HEK293 (cell line): ENCODE measurements at regions not wholly inside any gene's neighbourhood (a gene's known extent, or its start where the extent isn't known, plus 50 kb on each side); places are given as distances from the start of the nearest gene placed in this dataset.

ENCODE experiments used
- CTCF ChIA-PET: fragments of 350-600 bp; formaldehyde crosslinking; extraction: SDS; loops from one replicate; lab custom pipeline; 2021; ENCODE audit warnings: antibody characterized with exemption; lab: Yijun Ruan, JAX
- POLR2A ChIA-PET: fragments of 300-600 bp; formaldehyde crosslinking; extraction: SDS; loops from one replicate; lab custom pipeline; 2020; ENCODE audit warnings: antibody characterized with exemption, inconsistent platforms; lab: Yijun Ruan, JAX
- H3K27ac ChIP-seq: fragments of 200-500 bp; sonication (Bioruptor generic); 2 replicates; pipeline ENCODE4 v1.5.1; 2014; ENCODE audit warnings: low read depth, low read length, control low read depth, inconsistent platforms; ENCODE audit errors: extremely low read depth
- H3K36me3 ChIP-seq, 2 experiments: fragments of 200-500 bp in 1 of 2; sonication (Bioruptor generic) in 1 of 2; 1 replicate in 1 of 2; 2 replicates in 1 of 2; pipeline ENCODE4 v1.5.1; 2014 to 2017; ENCODE audit warnings: inconsistent platforms in 2 of 2, low read length in 2 of 2; ENCODE audit not compliant: control insufficient read depth in 2 of 2, insufficient read depth in 1 of 2
- H3K4me1 ChIP-seq: fragments of 200-500 bp; sonication (Bioruptor generic); 2 replicates; pipeline ENCODE4 v1.5.1; 2014; ENCODE audit warnings: mild to moderate bottlenecking, low read length, inconsistent platforms; ENCODE audit not compliant: control insufficient read depth, insufficient read depth
- H3K4me3 ChIP-seq: 2 replicates; pipeline ENCODE4 v1.5.1; 2011; ENCODE audit warnings: low read depth, mild to moderate bottlenecking, control low read depth, low read length, moderate library complexity
- H3K9me3 ChIP-seq: fragments of 200-500 bp; sonication (Bioruptor generic); 2 replicates; pipeline ENCODE4 v1.5.1; 2014; ENCODE audit warnings: low read depth, low read length, inconsistent platforms; ENCODE audit not compliant: control insufficient read depth, insufficient read depth
- GFI1B ChIP-seq: fragments of 450-650 bp; formaldehyde crosslinking; IDR thresholded peaks from 2 replicates; pipeline ENCODE4 v1.5.1; 2016; ENCODE audit warnings: missing biosample characterization, missing genetic modification characterization
- IKZF3 ChIP-seq: fragments of 450-650 bp; IDR thresholded peaks from 2 replicates; pipeline ENCODE4 v1.5.0; 2018; ENCODE audit warnings: missing biosample characterization, mild to moderate bottlenecking, missing genetic modification characterization, moderate library complexity
- SETDB1 ChIP-seq: IDR thresholded peaks from one replicate; pipeline ENCODE4 v1.6.1; 2017; ENCODE audit warnings: mild to moderate bottlenecking, low read length, moderate library complexity, mixed read lengths; ENCODE audit not compliant: insufficient read length
- SP3 ChIP-seq: fragments of 450-650 bp; formaldehyde crosslinking; IDR thresholded peaks from 2 replicates; pipeline ENCODE4 v1.5.1; 2016; ENCODE audit warnings: missing biosample characterization, missing genetic modification characterization
- SP7 ChIP-seq: fragments of 450-650 bp; formaldehyde crosslinking; IDR thresholded peaks from 2 replicates; pipeline ENCODE4 v1.5.1; 2016; ENCODE audit warnings: missing biosample characterization, missing genetic modification characterization
- ZBTB17 ChIP-seq: fragments of 450-650 bp; formaldehyde crosslinking; IDR thresholded peaks from 2 replicates; pipeline ENCODE4 v1.5.1; 2016; ENCODE audit warnings: missing biosample characterization, missing genetic modification characterization
- ZBTB48 ChIP-seq: fragments of 450-650 bp; formaldehyde crosslinking; IDR thresholded peaks from 2 replicates; pipeline ENCODE4 v1.5.1; 2016; ENCODE audit warnings: missing biosample characterization, missing genetic modification characterization
- ZNF112 ChIP-seq: fragments of 450-650 bp; formaldehyde crosslinking; IDR thresholded peaks from 2 replicates; pipeline ENCODE4 v1.5.0; 2017; ENCODE audit warnings: missing biosample characterization, missing genetic modification characterization
- ZNF114 ChIP-seq: fragments of 450-650 bp; formaldehyde crosslinking; IDR thresholded peaks from 2 replicates; pipeline ENCODE4 v1.5.0; 2017; ENCODE audit warnings: missing biosample characterization, missing genetic modification characterization
- ZNF121 ChIP-seq: fragments of 450-650 bp; formaldehyde crosslinking; IDR thresholded peaks from 2 replicates; pipeline ENCODE4 v1.5.1; 2016; ENCODE audit warnings: missing biosample characterization, missing genetic modification characterization
- ZNF138 ChIP-seq: fragments of 450-650 bp; formaldehyde crosslinking; IDR thresholded peaks from 2 replicates; pipeline ENCODE4 v1.5.1; 2016; ENCODE audit warnings: missing biosample characterization, missing genetic modification characterization, borderline replicate concordance
- ZNF155 ChIP-seq: fragments of 450-650 bp; formaldehyde crosslinking; IDR thresholded peaks from 2 replicates; pipeline ENCODE4 v1.5.1; 2016; ENCODE audit warnings: missing biosample characterization, missing genetic modification characterization
- ZNF174 ChIP-seq: fragments of 450-650 bp; formaldehyde crosslinking; IDR thresholded peaks from 2 replicates; pipeline ENCODE4 v1.5.0; 2017; ENCODE audit warnings: missing biosample characterization, mild to moderate bottlenecking, missing genetic modification characterization
- ZNF214 ChIP-seq: fragments of 450-650 bp; formaldehyde crosslinking; IDR thresholded peaks from 2 replicates; pipeline ENCODE4 v1.5.1; 2017; ENCODE audit warnings: missing biosample characterization, mild to moderate bottlenecking, missing genetic modification characterization, borderline replicate concordance
- ZNF24 ChIP-seq: fragments of 450-650 bp; formaldehyde crosslinking; IDR thresholded peaks from 2 replicates; pipeline ENCODE4 v1.5.1; 2016; ENCODE audit warnings: missing biosample characterization, missing genetic modification characterization
- ZNF341 ChIP-seq: fragments of 450-650 bp; formaldehyde crosslinking; IDR thresholded peaks from 2 replicates; pipeline ENCODE4; 2016; ENCODE audit warnings: low read depth, missing biosample characterization, missing genetic modification characterization
- ZNF350 ChIP-seq: fragments of 450-650 bp; formaldehyde crosslinking; IDR thresholded peaks from 2 replicates; pipeline ENCODE4 v1.5.0; 2017; ENCODE audit warnings: missing biosample characterization, mild to moderate bottlenecking, missing genetic modification characterization
- ZNF433 ChIP-seq: fragments of 450-650 bp; formaldehyde crosslinking; IDR thresholded peaks from 2 replicates; pipeline ENCODE4 v1.5.1; 2016; ENCODE audit warnings: missing biosample characterization, missing genetic modification characterization, low read depth
- ZNF571 ChIP-seq: fragments of 450-650 bp; formaldehyde crosslinking; IDR thresholded peaks from 2 replicates; pipeline ENCODE4 v1.5.0; 2017; ENCODE audit warnings: missing biosample characterization, missing genetic modification characterization
- ZNF830 ChIP-seq: fragments of 450-650 bp; IDR thresholded peaks from 2 replicates; pipeline ENCODE4 v1.5.0; 2018; ENCODE audit warnings: missing biosample characterization, missing genetic modification characterization, low read depth, mild to moderate bottlenecking, moderate library complexity
- TF ChIP-seq, protein P1 (sequence below): fragments of 450-650 bp; formaldehyde crosslinking; IDR thresholded peaks from 2 replicates; pipeline ENCODE4 v1.5.1; 2016; ENCODE audit warnings: missing biosample characterization, missing genetic modification characterization
- TF ChIP-seq, protein P2 (sequence below): IDR thresholded peaks from 2 replicates; pipeline ENCODE4 v1.6.1; 2011; ENCODE audit warnings: mild to moderate bottlenecking, low read depth, low read length, borderline replicate concordance
- TF ChIP-seq, protein P3 (sequence below): fragments of 450-650 bp; formaldehyde crosslinking; IDR thresholded peaks from 2 replicates; pipeline ENCODE4 v1.5.1; 2016; ENCODE audit warnings: missing biosample characterization, missing genetic modification characterization
- TF ChIP-seq, protein P4 (sequence below): fragments of 450-650 bp; formaldehyde crosslinking; IDR thresholded peaks from 2 replicates; pipeline ENCODE4 v1.5.1; 2016; ENCODE audit warnings: missing biosample characterization, missing genetic modification characterization
- TF ChIP-seq, protein P5 (sequence below): fragments of 450-650 bp; formaldehyde crosslinking; IDR thresholded peaks from 2 replicates; pipeline ENCODE4 v1.5.1; 2017; ENCODE audit warnings: missing biosample characterization, missing genetic modification characterization

DNA sequence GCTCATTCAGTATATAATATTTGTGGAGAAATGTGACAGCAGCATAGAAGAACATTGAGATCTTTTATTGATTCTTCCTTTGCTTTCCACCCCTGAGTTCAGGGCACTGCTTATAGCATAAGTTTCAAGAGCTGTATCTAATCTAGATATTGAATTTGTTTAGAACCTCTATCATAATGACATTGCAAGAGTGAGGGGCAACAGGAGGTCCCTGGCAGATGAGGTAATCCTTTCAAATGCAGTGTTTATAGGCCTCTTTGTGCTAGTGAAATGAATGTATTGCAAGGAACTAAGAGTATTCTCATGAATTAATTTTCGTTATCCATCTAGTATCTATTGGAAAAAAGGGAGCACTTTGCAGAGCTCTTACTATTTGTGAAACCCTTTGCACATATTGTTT, 167.2 kb upstream of the FERD3L start:
- ChIA-PET POLR2A (no interaction called here), CTCF (interaction anchor here (0.5 kb wide), 1 partner anchor 238 kb away, joined by 4 read pairs; no protein-coding TSS in a partner anchor)
- TF ChIP-seq ZNF350 = no peak
- TF ChIP-seq ZBTB48 (tag by site-specific recombination) = no peak
- TF ChIP-seq SP7 (tag by site-specific recombination) = no peak
- no peak for TF ChIP-seq SP3
- TF ChIP-seq ZNF571 = no peak
- TF ChIP-seq GFI1B (tag by site-specific recombination) = no peak
- TF ChIP-seq, protein P1, sequence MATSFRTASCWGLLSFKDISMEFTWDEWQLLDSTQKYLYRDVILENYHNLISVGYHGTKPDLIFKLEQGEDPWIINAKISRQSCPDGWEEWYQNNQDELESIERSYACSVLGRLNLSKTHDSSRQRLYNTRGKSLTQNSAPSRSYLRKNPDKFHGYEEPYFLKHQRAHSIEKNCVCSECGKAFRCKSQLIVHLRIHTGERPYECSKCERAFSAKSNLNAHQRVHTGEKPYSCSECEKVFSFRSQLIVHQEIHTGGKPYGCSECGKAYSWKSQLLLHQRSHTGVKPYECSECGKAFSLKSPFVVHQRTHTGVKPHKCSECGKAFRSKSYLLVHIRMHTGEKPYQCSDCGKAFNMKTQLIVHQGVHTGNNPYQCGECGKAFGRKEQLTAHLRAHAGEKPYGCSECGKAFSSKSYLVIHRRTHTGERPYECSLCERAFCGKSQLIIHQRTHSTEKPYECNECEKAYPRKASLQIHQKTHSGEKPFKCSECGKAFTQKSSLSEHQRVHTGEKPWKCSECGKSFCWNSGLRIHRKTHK (tag by site-specific recombination) = no peak
- no peak for TF ChIP-seq SETDB1
- TF ChIP-seq ZNF341 (tag by site-specific recombination) = no peak
- TF ChIP-seq ZBTB17 (tag by site-specific recombination) = no peak
- TF ChIP-seq ZNF121 = no peak
- no peak for TF ChIP-seq ZNF24 (tag by site-specific recombination)
- TF ChIP-seq ZNF174 (tag by site-specific recombination) = no peak
- TF ChIP-seq, protein P2, sequence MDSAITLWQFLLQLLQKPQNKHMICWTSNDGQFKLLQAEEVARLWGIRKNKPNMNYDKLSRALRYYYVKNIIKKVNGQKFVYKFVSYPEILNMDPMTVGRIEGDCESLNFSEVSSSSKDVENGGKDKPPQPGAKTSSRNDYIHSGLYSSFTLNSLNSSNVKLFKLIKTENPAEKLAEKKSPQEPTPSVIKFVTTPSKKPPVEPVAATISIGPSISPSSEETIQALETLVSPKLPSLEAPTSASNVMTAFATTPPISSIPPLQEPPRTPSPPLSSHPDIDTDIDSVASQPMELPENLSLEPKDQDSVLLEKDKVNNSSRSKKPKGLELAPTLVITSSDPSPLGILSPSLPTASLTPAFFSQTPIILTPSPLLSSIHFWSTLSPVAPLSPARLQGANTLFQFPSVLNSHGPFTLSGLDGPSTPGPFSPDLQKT = no peak
- no peak for TF ChIP-seq ZNF433 (tag by site-specific recombination)
- TF ChIP-seq, protein P3, sequence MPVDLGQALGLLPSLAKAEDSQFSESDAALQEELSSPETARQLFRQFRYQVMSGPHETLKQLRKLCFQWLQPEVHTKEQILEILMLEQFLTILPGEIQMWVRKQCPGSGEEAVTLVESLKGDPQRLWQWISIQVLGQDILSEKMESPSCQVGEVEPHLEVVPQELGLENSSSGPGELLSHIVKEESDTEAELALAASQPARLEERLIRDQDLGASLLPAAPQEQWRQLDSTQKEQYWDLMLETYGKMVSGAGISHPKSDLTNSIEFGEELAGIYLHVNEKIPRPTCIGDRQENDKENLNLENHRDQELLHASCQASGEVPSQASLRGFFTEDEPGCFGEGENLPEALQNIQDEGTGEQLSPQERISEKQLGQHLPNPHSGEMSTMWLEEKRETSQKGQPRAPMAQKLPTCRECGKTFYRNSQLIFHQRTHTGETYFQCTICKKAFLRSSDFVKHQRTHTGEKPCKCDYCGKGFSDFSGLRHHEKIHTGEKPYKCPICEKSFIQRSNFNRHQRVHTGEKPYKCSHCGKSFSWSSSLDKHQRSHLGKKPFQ = no peak
- no peak for TF ChIP-seq ZNF214 (tag by site-specific recombination)
- TF ChIP-seq IKZF3 = no peak

DNA sequence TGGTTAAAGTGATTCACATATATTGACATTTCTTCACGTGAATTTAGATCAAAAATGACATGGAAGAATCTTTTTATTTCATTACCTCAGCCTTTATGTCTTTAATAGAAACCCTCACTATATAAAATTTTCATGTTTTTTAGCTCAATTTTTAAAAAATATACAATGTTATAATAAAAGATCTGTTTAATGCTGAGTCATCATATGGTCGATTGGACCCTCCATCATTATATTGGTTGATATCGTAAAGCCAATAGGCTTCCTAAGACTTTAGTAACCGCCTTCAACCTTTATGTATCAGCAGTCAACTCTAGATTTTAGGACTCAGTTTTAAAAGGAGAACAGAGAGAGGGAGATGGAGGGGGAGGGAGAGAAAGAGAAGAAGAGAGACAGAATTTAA, 162.3 kb upstream of the FERD3L start:
- POLR2A ChIA-PET = no interaction called here
- peaks cover 7% of the 10 kb centered on the region for H3K4me1 ChIP-seq
- H3K9me3 ChIP-seq = no peaks in the 10 kb centered on the region
- no peak overlapping the region for H3K27ac ChIP-seq
- CTCF ChIA-PET = interaction anchor here (0.5 kb wide), 1 partner anchor 358 kb away, joined by 5 read pairs; no protein-coding TSS in a partner anchor
- no peaks in the 10 kb centered on the region for H3K36me3 ChIP-seq
- H3K4me3 ChIP-seq = no peak overlapping the region
- TF ChIP-seq ZNF830 (tag by site-specific recombination) (no peak), ZNF155 (tag by site-specific recombination) (no peak), ZNF138 (tag by site-specific recombination) (no peak), ZNF114 (tag by site-specific recombination) (no peak), ZNF571 (no peak), ZNF112 (no peak)
- TF ChIP-seq, protein P4, sequence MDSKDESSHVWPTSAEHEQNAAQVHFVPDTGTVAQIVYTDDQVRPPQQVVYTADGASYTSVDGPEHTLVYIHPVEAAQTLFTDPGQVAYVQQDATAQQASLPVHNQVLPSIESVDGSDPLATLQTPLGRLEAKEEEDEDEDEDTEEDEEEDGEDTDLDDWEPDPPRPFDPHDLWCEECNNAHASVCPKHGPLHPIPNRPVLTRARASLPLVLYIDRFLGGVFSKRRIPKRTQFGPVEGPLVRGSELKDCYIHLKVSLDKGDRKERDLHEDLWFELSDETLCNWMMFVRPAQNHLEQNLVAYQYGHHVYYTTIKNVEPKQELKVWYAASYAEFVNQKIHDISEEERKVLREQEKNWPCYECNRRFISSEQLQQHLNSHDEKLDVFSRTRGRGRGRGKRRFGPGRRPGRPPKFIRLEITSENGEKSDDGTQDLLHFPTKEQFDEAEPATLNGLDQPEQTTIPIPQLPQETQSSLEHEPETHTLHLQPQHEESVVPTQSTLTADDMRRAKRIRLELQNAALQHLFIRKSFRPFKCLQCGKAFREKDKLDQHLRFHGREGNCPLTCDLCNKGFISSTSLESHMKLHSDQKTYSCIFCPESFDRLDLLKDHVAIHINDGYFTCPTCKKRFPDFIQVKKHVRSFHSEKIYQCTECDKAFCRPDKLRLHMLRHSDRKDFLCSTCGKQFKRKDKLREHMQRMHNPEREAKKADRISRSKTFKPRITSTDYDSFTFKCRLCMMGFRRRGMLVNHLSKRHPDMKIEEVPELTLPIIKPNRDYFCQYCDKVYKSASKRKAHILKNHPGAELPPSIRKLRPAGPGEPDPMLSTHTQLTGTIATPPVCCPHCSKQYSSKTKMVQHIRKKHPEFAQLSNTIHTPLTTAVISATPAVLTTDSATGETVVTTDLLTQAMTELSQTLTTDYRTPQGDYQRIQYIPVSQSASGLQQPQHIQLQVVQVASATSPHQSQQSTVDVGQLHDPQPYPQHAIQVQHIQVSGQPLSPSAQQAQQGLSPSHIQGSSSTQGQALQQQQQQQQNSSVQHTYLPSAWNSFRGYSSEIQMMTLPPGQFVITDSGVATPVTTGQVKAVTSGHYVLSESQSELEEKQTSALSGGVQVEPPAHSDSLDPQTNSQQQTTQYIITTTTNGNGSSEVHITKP (tag by site-specific recombination) = no peak
- TF ChIP-seq, protein P5, sequence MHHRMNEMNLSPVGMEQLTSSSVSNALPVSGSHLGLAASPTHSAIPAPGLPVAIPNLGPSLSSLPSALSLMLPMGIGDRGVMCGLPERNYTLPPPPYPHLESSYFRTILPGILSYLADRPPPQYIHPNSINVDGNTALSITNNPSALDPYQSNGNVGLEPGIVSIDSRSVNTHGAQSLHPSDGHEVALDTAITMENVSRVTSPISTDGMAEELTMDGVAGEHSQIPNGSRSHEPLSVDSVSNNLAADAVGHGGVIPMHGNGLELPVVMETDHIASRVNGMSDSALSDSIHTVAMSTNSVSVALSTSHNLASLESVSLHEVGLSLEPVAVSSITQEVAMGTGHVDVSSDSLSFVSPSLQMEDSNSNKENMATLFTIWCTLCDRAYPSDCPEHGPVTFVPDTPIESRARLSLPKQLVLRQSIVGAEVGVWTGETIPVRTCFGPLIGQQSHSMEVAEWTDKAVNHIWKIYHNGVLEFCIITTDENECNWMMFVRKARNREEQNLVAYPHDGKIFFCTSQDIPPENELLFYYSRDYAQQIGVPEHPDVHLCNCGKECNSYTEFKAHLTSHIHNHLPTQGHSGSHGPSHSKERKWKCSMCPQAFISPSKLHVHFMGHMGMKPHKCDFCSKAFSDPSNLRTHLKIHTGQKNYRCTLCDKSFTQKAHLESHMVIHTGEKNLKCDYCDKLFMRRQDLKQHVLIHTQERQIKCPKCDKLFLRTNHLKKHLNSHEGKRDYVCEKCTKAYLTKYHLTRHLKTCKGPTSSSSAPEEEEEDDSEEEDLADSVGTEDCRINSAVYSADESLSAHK (tag by site-specific recombination) = no peak

More for the DNA sequence above, 167.2 kb upstream of the FERD3L start:
- H3K36me3 ChIP-seq = no peaks in the 10 kb centered on the region
- no peaks in the 10 kb centered on the region for H3K9me3 ChIP-seq
- no peak overlapping the region for H3K4me3 ChIP-seq
- H3K27ac ChIP-seq = no peak overlapping the region
- no peaks in the 10 kb centered on the region for H3K4me1 ChIP-seq
